ENCODE measurements at regions not wholly inside any gene's neighbourhood (a gene's known extent, or its start where the extent isn't known, plus 50 kb on each side); places are given as distances from the start of the nearest gene placed in this dataset.
"Not testable (repeated sequence)": the region's sequence is repeated elsewhere in the genome, so short reads cannot be mapped to it uniquely, and the experiment has no call there.

- DNase-seq: no peak
These were observed 425.4 kb downstream of the NDFIP2 start for GRCh38 chr13:79906345-79906744.

- DNase-seq: no peak
These were observed 424.1 kb downstream of the NDFIP2 start for GRCh38 chr13:79905018-79905417.

GRCh38 chr13:79904581-79904980 is 423.6 kb downstream of the NDFIP2 start:
- no peak for DNase-seq

- no peak for DNase-seq
These were observed 420.4 kb downstream of the NDFIP2 start for GRCh38 chr13:79901336-79901735.

- DNase-seq: no peak
These were observed 419.4 kb downstream of the NDFIP2 start for GRCh38 chr13:79900356-79900755.

- DNase-seq: no peak
These were observed 418.0 kb downstream of the NDFIP2 start for GRCh38 chr13:79898996-79899395.

- no peak for DNase-seq
These were observed 417.4 kb downstream of the NDFIP2 start for GRCh38 chr13:79898202-79898826.

- DNase-seq: no peak
These were observed 415.9 kb downstream of the NDFIP2 start for GRCh38 chr13:79896851-79897250.

- DNase-seq: no peak
These were observed 414.5 kb downstream of the NDFIP2 start for GRCh38 chr13:79895416-79895815.

- DNase-seq: not testable (repeated sequence)
These were observed 406.3 kb downstream of the NDFIP2 start for GRCh38 chr13:79887278-79887677.

GRCh38 chr13:79886601-79887000 is 405.6 kb downstream of the NDFIP2 start:
- no peak for DNase-seq

- DNase-seq: no peak
These were observed 403.9 kb downstream of the NDFIP2 start for GRCh38 chr13:79884890-79885289.

GRCh38 chr13:79883216-79883615 is 402.3 kb downstream of the NDFIP2 start:
- no peak for DNase-seq

GRCh38 chr13:79880818-79881217 is 399.9 kb downstream of the NDFIP2 start:
- no peak for DNase-seq

GRCh38 chr13:79874396-79875360 is 393.7 kb downstream of the NDFIP2 start:
- DNase-seq: no peak

- no peak for DNase-seq
These were observed 390.6 kb downstream of the NDFIP2 start for GRCh38 chr13:79871594-79871993.

GRCh38 chr13:79870766-79871165 is 389.8 kb downstream of the NDFIP2 start:
- DNase-seq: no peak

- no peak for DNase-seq
These were observed 389.2 kb downstream of the NDFIP2 start for GRCh38 chr13:79870123-79870522.

GRCh38 chr13:79869326-79869725 is 388.4 kb downstream of the NDFIP2 start:
- DNase-seq: no peak

GRCh38 chr13:79867254-79867653 is 386.3 kb downstream of the NDFIP2 start:
- DNase-seq: no peak

- DNase-seq: no peak
These were observed 385.5 kb downstream of the NDFIP2 start for GRCh38 chr13:79866436-79866835.

GRCh38 chr13:79862515-79862914 is 381.6 kb downstream of the NDFIP2 start:
- no peak for DNase-seq

GRCh38 chr13:79861731-79862130 is 380.8 kb downstream of the NDFIP2 start:
- DNase-seq: no peak

GRCh38 chr13:79860791-79861190 is 379.8 kb downstream of the NDFIP2 start:
- DNase-seq: no peak
